ENCODE measurements at regions not wholly inside any gene's neighbourhood (a gene's known extent, or its start where the extent isn't known, plus 50 kb on each side); places are given as distances from the start of the nearest gene placed in this dataset.

DNA sequence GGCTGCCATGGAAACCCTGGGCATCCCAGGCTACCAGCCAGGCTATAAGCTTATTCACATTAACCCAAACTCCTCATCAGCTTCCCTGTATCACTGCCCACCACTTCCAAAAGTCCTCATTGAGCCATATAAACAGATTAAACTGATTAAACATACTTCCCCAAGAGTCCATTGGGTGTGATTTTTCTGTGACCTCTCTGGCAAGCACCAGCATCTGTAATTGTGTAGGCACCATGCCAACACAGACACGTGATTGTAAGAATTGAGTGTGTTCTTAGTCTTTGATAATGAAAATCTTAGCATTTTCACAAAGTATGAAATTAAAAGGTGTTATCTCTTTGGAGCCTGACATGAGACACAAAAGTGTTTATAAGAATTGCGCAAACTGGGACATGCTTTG lies 679.3 kb downstream of the TYW1 start:
- no peaks in the 10 kb centered on the region for H3K36me3 ChIP-seq
- no peak overlapping the region for H3K4me3 ChIP-seq (replicated peaks in 1 of 3)
- no peak for TF ChIP-seq POLR2A (IDR thresholded peaks at IDR 0.05)
- TF ChIP-seq, protein P1, sequence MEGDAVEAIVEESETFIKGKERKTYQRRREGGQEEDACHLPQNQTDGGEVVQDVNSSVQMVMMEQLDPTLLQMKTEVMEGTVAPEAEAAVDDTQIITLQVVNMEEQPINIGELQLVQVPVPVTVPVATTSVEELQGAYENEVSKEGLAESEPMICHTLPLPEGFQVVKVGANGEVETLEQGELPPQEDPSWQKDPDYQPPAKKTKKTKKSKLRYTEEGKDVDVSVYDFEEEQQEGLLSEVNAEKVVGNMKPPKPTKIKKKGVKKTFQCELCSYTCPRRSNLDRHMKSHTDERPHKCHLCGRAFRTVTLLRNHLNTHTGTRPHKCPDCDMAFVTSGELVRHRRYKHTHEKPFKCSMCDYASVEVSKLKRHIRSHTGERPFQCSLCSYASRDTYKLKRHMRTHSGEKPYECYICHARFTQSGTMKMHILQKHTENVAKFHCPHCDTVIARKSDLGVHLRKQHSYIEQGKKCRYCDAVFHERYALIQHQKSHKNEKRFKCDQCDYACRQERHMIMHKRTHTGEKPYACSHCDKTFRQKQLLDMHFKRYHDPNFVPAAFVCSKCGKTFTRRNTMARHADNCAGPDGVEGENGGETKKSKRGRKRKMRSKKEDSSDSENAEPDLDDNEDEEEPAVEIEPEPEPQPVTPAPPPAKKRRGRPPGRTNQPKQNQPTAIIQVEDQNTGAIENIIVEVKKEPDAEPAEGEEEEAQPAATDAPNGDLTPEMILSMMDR (IDR thresholded peaks at IDR 0.05): no peak
- H3K4me1 ChIP-seq: no peaks in the 10 kb centered on the region
- H3K27me3 ChIP-seq: no peaks in the 10 kb centered on the region
- H3K9me3 ChIP-seq: no peaks in the 10 kb centered on the region
- WGBS, 2 donors: 14 to 17% methylated on average over 2 of the region's 2 CpGs
- DNase-seq: no peak
- intact Hi-C loops (cut with DNase I): no loop called here
- H3K27ac ChIP-seq: no peak overlapping the region

DNA sequence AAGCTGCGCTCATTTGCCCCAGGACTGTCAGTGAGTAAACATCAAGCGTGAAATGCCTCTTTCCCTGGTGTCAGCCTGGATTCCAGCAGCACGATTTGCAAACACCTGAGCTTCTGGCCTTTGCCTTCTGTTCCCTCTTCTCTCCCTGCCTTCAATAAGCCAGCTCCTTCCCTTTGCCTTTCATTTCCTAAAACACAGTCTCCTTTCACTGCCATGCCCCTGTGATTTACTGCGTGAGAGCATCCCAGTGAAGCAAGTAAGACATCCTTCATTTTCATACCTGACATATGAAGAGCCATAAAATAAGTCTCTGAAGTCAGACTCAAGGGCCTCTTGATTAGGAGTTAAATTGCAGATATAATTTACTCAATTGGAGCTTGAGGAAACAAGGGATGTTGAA lies 681.8 kb downstream of the TYW1 start:
- no peak overlapping the region for H3K4me3 ChIP-seq (replicated peaks in 1 of 3)
- WGBS, 2 donors: 77 to 79% methylated on average over 4 of the region's 4 CpGs
- TF ChIP-seq, protein P1 (IDR thresholded peaks at IDR 0.05): no peak
- TF ChIP-seq POLR2A (IDR thresholded peaks at IDR 0.05): no peak
- no peaks in the 10 kb centered on the region for H3K4me1 ChIP-seq
- no peak overlapping the region for H3K27ac ChIP-seq
- intact Hi-C loops (cut with DNase I): no loop called here
- DNase-seq: no peak
- H3K36me3 ChIP-seq: no peaks in the 10 kb centered on the region
- H3K27me3 ChIP-seq: no peaks in the 10 kb centered on the region
- H3K9me3 ChIP-seq: no peaks in the 10 kb centered on the region

DNA sequence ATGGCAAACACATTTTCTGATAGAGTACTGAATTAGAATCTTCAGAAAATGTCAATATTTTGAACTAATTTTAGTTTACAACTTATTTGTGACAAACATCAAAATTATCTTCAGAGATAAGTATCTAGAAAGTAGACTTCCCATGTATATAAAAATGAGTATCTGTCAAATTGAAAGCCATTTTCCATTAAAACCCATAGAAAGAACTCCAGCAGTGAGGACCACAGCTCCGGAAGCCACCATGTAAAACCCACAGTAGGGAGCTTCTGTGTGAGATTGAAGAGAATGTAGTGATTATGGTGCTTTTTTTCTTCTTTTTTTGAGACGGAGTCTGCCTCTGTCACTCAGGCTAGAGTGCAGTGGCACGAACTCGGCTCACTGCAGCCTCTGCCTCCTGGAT lies 687.0 kb downstream of the TYW1 start:
- Histone ChIP-seq H3K9me3 (no peaks in the 10 kb centered on the region), H3K27me3 (no peaks in the 10 kb centered on the region), H3K36me3 (no peaks in the 10 kb centered on the region), H3K4me3 (replicated peaks in 1 of 3) (no peak overlapping the region), H3K4me1 (no peaks in the 10 kb centered on the region), H3K27ac (no peak overlapping the region)
- no peak for TF ChIP-seq POLR2A (IDR thresholded peaks at IDR 0.05)
- TF ChIP-seq, protein P1 (IDR thresholded peaks at IDR 0.05): no peak
- no peak for DNase-seq
- intact Hi-C loops (cut with DNase I): no loop called here
- 72 to 80% methylated on average over 4 of the region's 4 CpGs for WGBS, 2 donors

DNA sequence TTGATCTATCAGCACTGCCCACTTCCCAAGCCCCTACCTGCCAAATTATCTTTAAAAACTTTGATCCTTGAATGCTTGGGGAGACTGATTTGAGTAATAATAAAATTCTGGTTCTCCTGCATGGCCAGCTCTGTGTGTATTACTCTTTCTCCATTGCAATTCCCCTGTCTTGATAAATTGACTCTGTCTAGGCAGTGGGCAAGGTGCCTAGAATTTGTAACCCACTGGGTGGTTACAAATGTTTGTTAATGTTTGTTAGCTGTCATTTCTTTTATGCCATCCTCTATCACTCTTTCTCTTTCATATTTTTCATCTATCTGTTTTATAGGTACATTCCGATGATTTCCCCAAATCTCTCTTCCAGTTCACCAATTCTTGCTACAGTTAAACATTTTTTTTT lies 694.1 kb downstream of the TYW1 start:
- H3K4me1 ChIP-seq: no peaks in the 10 kb centered on the region
- H3K36me3 ChIP-seq: no peaks in the 10 kb centered on the region
- TF ChIP-seq POLR2A (IDR thresholded peaks at IDR 0.05): no peak
- TF ChIP-seq, protein P1 (IDR thresholded peaks at IDR 0.05): no peak
- no peak overlapping the region for H3K4me3 ChIP-seq (replicated peaks in 1 of 3)
- no peak overlapping the region for H3K27ac ChIP-seq
- no peak for DNase-seq
- H3K27me3 ChIP-seq: no peaks in the 10 kb centered on the region
- intact Hi-C loops (cut with DNase I): no loop called here
- H3K9me3 ChIP-seq: no peaks in the 10 kb centered on the region
- WGBS, 2 donors: 100% methylated on average over 1 of the region's 1 CpG

DNA sequence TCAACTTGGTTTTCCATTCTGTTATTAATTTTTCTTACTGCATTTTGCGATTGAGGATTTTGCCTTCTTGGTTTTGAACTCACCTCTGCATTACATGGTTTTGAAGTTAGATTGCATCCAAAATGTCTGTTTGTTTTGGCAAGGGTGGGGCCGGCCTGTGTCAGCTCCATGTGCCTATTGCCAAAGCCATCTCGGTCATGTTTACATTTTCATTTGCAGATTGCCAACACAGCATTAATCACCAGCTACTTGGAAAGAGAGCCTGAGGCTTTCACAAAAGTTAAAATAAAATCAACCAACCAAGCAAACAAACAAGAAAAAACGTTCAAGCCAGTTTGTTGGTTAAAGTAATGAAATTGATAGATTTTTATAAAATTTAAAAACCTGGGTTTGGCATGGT lies 695.8 kb downstream of the TYW1 start:
- no peak overlapping the region for H3K27ac ChIP-seq
- no peaks in the 10 kb centered on the region for H3K9me3 ChIP-seq
- no peaks in the 10 kb centered on the region for H3K4me1 ChIP-seq
- DNase-seq: no peak
- WGBS, 2 donors: 50 to 56% methylated on average over 4 of the region's 4 CpGs
- no peak overlapping the region for H3K4me3 ChIP-seq (replicated peaks in 1 of 3)
- TF ChIP-seq, protein P1 (IDR thresholded peaks at IDR 0.05): no peak
- TF ChIP-seq POLR2A (IDR thresholded peaks at IDR 0.05): no peak
- intact Hi-C loops (cut with DNase I): no loop called here
- no peaks in the 10 kb centered on the region for H3K27me3 ChIP-seq
- no peaks in the 10 kb centered on the region for H3K36me3 ChIP-seq
